GM18868 (cell line): ENCODE measurements at regions not wholly inside any gene's neighbourhood (a gene's known extent, or its start where the extent isn't known, plus 50 kb on each side); places are given as distances from the start of the nearest gene placed in this dataset.
"Not testable (repeated sequence)": the region's sequence is repeated elsewhere in the genome, so short reads cannot be mapped to it uniquely, and the experiment has no call there.

ENCODE experiments used
- ATAC-seq: cut with Tn5 transposase; IDR thresholded peaks from one replicate; pipeline ENCODE4 v1.9.1; 2021; ENCODE audit warnings: mild to moderate bottlenecking, moderate library complexity; ENCODE audit not compliant: unreplicated experiment

GRCh38 chr13:65532231-65532630 is 1697.9 kb downstream of the PCDH9 start:
- ATAC-seq: no peak

GRCh38 chr13:65530688-65531087 is 1699.4 kb downstream of the PCDH9 start:
- ATAC-seq: no peak

DNA sequence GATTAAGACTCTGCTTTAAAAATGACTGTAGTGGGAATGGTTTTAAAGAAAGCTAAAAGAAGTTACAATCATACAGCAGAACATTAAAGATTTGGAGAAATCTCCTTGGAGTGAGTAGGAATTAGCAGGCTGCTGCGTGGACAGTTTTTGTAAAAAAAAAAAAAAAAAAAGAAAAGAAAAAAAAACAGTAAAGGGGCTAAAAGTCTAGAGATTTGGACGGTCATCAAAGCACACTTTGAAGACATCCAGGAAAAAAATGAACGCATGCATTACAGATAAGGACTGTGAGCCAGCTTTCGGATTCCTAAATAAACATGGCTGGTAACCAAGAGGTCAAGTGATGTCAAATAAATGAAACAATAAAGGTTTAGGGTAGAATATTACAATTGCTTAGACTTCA is 1700.6 kb downstream of the PCDH9 start:
- no peak for ATAC-seq

DNA sequence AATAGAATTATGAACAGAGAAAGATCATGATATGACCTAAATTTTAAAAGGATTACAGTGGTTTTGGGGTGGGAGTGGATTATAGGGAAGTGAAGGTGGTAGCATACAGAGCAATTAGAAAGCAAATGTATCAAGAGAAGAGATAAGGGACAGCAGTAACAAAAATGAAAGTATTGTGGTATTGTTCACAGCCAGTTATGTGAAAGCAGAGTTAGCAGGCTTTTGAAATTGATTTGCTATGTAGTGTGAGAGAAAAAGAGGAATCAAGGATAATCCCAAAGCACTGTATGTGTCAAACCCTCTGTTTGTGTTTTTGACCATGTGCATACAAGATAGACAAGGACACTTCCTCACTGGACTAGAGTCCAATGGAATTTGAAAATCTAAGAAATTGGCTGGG is 1721.4 kb downstream of the PCDH9 start:
- no peak for ATAC-seq

DNA sequence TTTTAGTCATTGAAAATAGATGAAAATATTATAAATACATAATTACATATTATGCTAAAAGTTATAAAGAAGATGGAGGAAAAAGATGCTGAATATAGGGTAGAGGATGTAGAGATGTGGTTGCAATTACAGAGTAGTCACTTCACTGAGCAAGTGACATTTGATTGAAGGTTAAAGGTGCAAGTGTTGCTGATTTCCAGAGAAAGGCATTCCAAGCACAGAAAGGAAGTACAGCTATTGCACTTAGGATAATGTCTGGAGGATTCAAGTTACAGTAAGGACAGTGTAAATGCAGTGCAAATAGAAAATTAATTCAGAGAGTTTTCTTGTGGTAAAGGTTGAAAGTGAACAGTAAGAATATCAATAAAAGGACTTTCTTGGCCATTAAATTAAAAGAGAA is 1721.8 kb downstream of the PCDH9 start:
- ATAC-seq: no peak

GRCh38 chr13:65505941-65506340 is 1724.2 kb downstream of the PCDH9 start:
- ATAC-seq: peak; percentile 59

DNA sequence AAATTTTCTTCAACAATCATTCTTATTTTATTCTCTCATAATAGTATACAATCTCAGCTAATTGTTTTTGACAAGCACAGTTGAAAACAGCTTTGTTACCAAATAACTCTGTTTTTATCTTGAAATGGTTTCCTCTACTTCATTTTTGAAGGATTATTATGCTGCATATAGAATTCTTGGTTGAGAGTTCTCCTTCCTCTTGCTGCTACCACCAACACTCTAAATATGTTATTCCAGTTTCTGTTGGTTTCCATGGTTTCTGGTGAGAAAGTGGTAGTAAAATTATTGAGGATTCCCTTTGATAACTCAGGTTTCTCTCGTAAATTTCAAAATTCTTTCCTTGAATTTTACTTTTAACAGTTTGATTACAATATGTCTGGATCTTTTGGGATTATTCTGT is 1725.9 kb downstream of the PCDH9 start:
- ATAC-seq: no peak

DNA sequence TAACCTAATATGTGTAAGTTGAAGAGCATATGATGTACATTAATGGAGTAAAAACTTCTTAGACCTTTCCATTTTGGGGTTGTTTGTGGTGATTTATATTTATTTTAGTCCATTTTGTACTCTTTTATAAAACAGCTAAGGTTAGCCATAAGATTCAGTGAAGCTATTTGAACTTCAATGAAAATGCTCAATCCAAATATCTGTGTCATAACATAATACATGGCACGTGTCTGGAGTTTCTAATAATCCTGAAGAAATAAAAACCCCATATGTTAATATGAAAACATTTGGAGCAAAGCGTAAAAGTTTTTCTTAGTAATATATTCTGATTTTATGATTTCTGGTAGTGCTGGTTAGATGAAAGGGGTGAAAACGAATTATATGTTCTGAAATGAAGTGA is 1729.7 kb downstream of the PCDH9 start:
- ATAC-seq: no peak

DNA sequence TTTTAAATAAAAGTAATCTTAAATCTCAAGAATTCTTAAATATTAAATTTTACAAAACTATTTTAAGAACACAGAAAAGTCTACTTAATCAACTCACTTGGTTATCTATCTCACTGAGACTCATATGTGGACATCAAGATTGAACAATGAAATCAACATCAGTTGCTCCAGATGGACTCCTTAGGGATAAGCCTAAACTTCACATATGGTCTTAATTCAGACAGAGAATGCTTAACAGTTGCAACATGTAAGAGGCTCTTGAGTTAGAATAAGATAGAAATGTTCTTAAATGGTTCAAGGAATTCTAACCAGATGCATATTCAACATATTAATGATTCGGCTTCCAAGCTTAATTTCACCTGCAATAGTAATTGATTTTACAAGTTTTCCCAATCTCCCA is 1730.9 kb downstream of the PCDH9 start:
- no peak for ATAC-seq

GRCh38 chr13:65497265-65497664 is 1732.9 kb downstream of the PCDH9 start:
- ATAC-seq: no peak

DNA sequence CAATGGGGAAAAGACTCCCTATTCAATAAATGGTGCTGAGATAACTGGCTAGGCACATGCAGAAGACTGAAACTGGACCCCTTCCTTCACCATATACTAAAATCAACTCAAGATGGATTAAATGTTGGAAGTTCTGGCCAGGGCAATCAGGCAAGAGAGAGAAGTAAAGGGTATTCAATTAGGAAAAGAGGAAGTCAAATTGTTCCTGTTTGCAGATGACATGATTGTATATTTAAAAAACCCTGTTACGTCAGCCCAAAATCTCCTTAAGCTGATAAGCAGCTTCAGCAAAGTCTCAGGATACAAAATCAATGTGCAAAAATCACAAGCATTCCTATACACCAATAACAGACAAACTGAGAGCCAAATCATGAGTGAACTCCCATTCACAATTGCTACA is 1739.4 kb downstream of the PCDH9 start:
- ATAC-seq: not testable (repeated sequence)

DNA sequence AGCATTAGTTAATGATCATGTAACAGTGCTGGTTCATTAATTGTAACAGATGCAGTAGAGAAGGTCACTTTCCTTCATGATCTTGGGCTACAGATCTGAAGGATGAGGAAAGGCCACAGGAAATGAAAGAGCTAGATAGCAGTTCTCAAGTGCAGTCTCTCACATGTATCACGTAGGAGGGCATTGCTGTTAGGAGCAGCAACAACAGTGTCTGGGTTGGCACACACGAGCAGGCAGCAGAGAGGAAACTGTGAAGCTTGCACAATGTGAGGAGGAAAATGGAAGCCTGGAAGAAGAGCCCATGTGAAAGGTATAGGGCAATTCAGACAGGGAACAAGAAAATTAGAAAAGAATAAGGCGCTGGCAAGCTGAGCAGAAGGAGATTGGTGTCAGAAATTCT is 1741.5 kb downstream of the PCDH9 start:
- no peak for ATAC-seq

GRCh38 chr13:65479692-65480091 is 1750.4 kb downstream of the PCDH9 start:
- no peak for ATAC-seq

DNA sequence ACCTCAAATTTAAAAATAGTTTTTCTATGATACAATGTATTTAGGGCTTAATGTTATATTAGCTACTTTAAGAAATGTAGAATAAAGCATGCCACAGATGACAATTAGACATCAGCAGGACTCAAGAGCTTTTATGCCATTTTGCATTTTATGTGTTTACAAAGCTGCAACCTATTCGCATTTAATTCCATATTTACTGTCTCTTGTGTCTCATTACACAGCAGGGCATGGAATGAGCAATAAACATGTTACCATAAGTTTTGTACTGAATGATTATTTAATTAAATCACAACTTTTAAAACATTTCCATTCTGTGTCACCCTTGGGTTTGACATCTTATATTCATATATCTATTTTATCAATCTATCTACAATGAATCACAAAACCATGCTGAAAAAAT is 1756.9 kb downstream of the PCDH9 start:
- no peak for ATAC-seq

DNA sequence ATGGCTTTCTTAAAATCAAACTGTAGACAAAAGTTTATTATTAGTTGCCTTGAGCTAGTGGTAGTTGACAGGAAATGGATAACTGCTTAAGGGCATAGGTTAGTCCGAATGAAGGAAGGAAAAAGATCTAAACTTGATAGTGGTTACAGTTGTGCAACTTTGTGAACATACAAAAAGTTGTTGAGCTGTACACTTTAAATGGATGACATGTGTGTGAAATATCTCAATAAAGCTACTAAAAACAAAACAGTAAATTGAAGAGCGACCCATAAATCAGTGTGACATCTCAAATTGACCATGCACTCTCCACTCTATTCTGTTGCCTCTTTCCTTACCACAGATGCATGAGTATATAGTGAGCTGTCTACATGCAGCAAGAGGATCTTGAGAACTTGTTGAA is 1757.8 kb downstream of the PCDH9 start:
- no peak for ATAC-seq

DNA sequence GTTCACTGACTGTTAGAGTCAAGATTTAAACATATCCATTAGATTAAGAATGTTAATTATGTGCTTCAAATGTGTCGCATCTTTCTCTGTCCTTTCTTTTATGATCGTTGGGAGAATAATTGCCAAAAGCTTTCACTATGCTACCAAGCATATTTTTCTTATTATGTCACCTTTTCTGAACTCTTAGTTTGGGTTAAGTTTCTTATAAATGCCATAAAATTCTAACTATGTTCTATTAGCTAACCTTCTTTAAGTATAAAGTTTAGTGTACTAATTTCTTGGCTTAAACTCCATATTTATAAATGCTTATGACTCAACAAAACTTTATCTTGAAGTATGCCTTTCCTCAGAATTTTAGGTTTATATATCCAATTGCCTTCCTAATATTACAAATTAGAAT is 1759.4 kb downstream of the PCDH9 start:
- ATAC-seq: no peak

GRCh38 chr13:65468628-65469027 is 1761.5 kb downstream of the PCDH9 start:
- ATAC-seq: no peak

DNA sequence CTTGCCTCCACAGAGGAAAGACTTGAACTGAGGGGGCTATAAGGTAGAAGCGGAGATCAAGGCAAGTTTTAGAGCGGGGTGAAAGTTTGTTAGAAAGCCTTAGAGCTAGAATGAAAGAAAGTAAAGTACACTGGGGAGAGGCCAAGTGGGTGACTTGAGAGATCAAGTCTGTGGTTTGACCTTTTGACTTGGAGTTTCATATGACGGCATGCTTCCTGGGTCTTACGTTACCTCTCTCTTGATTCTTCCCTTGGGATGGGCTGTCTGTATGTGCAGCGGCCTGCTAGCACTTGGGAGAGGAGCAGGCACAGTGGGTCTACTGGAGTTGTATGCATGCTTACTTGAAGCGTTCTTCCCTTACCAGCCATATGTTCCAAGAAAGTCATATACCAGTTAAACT is 1768.5 kb downstream of the PCDH9 start:
- ATAC-seq: no peak

- no peak for ATAC-seq
Measured at GRCh38 chr13:65460136-65460535, 1770.0 kb downstream of the PCDH9 start.

- ATAC-seq: no peak
Measured at GRCh38 chr13:65456150-65456912, 1773.8 kb downstream of the PCDH9 start.

- no peak for ATAC-seq
Measured at GRCh38 chr13:65454403-65454802, 1775.7 kb downstream of the PCDH9 start.

- peak; percentile 45 for ATAC-seq
Measured at GRCh38 chr13:65453982-65454381, 1776.2 kb downstream of the PCDH9 start.

GRCh38 chr13:65445340-65445739 is 1784.8 kb downstream of the PCDH9 start:
- no peak for ATAC-seq
